GM12878 (cell line): ENCODE measurements at regions not wholly inside any gene's neighbourhood (a gene's known extent, or its start where the extent isn't known, plus 50 kb on each side); places are given as distances from the start of the nearest gene placed in this dataset.

Source experiments
- ATAC-seq: fragments of 200-7000 bp; cut with Tn5 transposase; 3 replicates; pipeline ENCODE4 v1.9.1; 2020; ENCODE audit warnings: mild to moderate bottlenecking, moderate library complexity
- BruUV-seq: library from RNA; stranded (reverse); fragments of 400-500 nt; replicated peaks from 2 replicates; lab custom pipeline; 2021; lab: Mats Ljungman, UMichigan
- CTCF ChIA-PET: fragments of 300-600 bp; sonication (Branson Sonifier 250); formaldehyde crosslinking; extraction: SDS; loops from one replicate; lab custom pipeline; 2021; ENCODE audit warnings: inconsistent platforms; lab: Yijun Ruan, JAX
- POLR2A ChIA-PET: fragments of 350-600 bp; formaldehyde crosslinking; extraction: SDS; loops from one replicate; lab custom pipeline; 2021; ENCODE audit warnings: inconsistent platforms; lab: Charles Lee
- RAD21 ChIA-PET: fragments of 300-600 bp; sonication (Branson Sonifier 250); formaldehyde crosslinking; loops from one replicate; lab custom pipeline; 2023; ENCODE audit warnings: antibody characterized with exemption; ENCODE audit not compliant: unreplicated experiment; lab: Charles Lee
- SMC1A ChIA-PET: fragments of 300-600 bp; sonication (Branson Sonifier 250); formaldehyde crosslinking; loops from one replicate; lab custom pipeline; 2023; ENCODE audit not compliant: unreplicated experiment, uncharacterized antibody; lab: Charles Lee
- DNase-seq: peaks from one replicate; pipeline ENCODE4 v3.0.0-alpha.2; 2011; ENCODE audit warnings: low read depth, low spot score
- FAIRE-seq: peaks from 3 replicates; lab custom pipeline; 2011; peaks lifted over from hg19 to GRCh38; lab: Jason Lieb, UNC
- H2AFZ ChIP-seq: 2 replicates; pipeline ENCODE4 v1.6.0; 2011; ENCODE audit warnings: low read depth, low read length, control low read depth; ENCODE audit not compliant: control insufficient read depth
- H3K27ac ChIP-seq: 2 replicates; pipeline ENCODE4 v1.5.1; 2011; ENCODE audit warnings: control low read depth; ENCODE audit not compliant: control insufficient read depth, insufficient read depth
- H3K27me3 ChIP-seq, 2 experiments: replicated peaks in 1 of 2; 2 replicates each; pipeline versions ENCODE4 v1.6.0 to v1.6.1; 2011; ENCODE audit warnings: low read length in 1 of 2; ENCODE audit not compliant: control insufficient read depth in 2 of 2, insufficient read depth in 2 of 2
- H3K36me3 ChIP-seq, 2 experiments: 2 replicates each; pipeline ENCODE4 v1.5.1; 2011; ENCODE audit warnings: low read length in 1 of 2; ENCODE audit not compliant: control insufficient read depth in 2 of 2, insufficient read depth in 2 of 2
- H3K4me1 ChIP-seq: 2 replicates; pipeline ENCODE4 v1.6.1; 2011; ENCODE audit warnings: mild to moderate bottlenecking, low read length, moderate library complexity, mixed read lengths; ENCODE audit not compliant: control insufficient read depth, insufficient read depth
- H3K4me2 ChIP-seq: 2 replicates; pipeline ENCODE4 v1.6.0; 2011; ENCODE audit warnings: control low read depth; ENCODE audit not compliant: control insufficient read depth, insufficient read depth
- H3K4me3 ChIP-seq: fragments of 200-600 bp; sonication (generic); 2 replicates; pipeline ENCODE4 v1.5.1; 2016
- H3K79me2 ChIP-seq: 2 replicates; pipeline ENCODE4 v1.6.0; 2011; ENCODE audit warnings: low read length; ENCODE audit not compliant: control insufficient read depth, insufficient read depth
- H3K9ac ChIP-seq: 2 replicates; pipeline ENCODE4 v1.8.0; 2011; ENCODE audit warnings: low read length, control low read depth, mixed read lengths; ENCODE audit not compliant: control insufficient read depth, insufficient read depth
- H3K9me3 ChIP-seq: replicated peaks from 3 replicates; pipeline ENCODE4 v1.5.1; 2011; ENCODE audit warnings: mild to moderate bottlenecking, low read length; ENCODE audit not compliant: control insufficient read depth, insufficient read depth
- H4K20me1 ChIP-seq: 2 replicates; pipeline ENCODE4 v1.6.0; 2011; ENCODE audit not compliant: control insufficient read depth, insufficient read depth
- BRCA1 ChIP-seq: IDR thresholded peaks from 2 replicates; pipeline ENCODE4 v1.6.1; 2011; ENCODE audit warnings: low read depth, low read length, improper control_type of control experiment
- CREM ChIP-seq: IDR thresholded peaks from 2 replicates; pipeline ENCODE4 v1.6.1; 2014; ENCODE audit warnings: antibody characterized with exemption, low read depth
- EED ChIP-seq: sonication (generic); IDR thresholded peaks from 2 replicates; pipeline ENCODE4 v1.6.1; 2016; ENCODE audit warnings: antibody characterized with exemption, low read depth
- ESRRA ChIP-seq: IDR thresholded peaks from 2 replicates; pipeline ENCODE4 v1.6.1; 2012; ENCODE audit warnings: mild to moderate bottlenecking, low read length, improper control_type of control experiment
- GATAD2B ChIP-seq: fragments of 450-650 bp; conservative IDR thresholded peaks from 2 replicates; pipeline ENCODE4 v1.6.1; 2017; ENCODE audit warnings: low read depth, mild to moderate bottlenecking, moderate library complexity
- NFYA ChIP-seq: IDR thresholded peaks from 2 replicates; pipeline ENCODE4 v1.6.1; 2011; ENCODE audit warnings: low read depth, mild to moderate bottlenecking, low read length, improper control_type of control experiment, borderline replicate concordance
- NR2C2 ChIP-seq: IDR thresholded peaks from 2 replicates; pipeline ENCODE4 v1.6.1; 2011; ENCODE audit warnings: borderline replicate concordance, low read depth; ENCODE audit not compliant: control insufficient read depth, insufficient read length
- REST ChIP-seq: IDR thresholded peaks from 2 replicates; pipeline ENCODE4 v1.6.1; 2012; ENCODE audit warnings: mild to moderate bottlenecking, low read depth, low read length
- SPI1 ChIP-seq: IDR thresholded peaks from 2 replicates; pipeline ENCODE4 v1.6.1; 2011; ENCODE audit warnings: low read depth, mild to moderate bottlenecking, low read length, moderate library complexity, borderline replicate concordance; ENCODE audit not compliant: insufficient read depth
- TCF7 ChIP-seq: IDR thresholded peaks from 2 replicates; pipeline ENCODE4 v1.6.1; 2014; ENCODE audit warnings: antibody characterized with exemption, borderline replicate concordance
- ZZZ3 ChIP-seq: IDR thresholded peaks from 2 replicates; pipeline ENCODE4 v1.6.1; 2011; ENCODE audit warnings: low read depth; ENCODE audit not compliant: control insufficient read depth, insufficient read length
- WGBS: methylation state at CpG from one replicate; pipeline ENCODE4 v1.1.6; 2016; ENCODE audit warnings: low lambda C conversion rate; ENCODE audit not compliant: insufficient replicate concordance, insufficient coverage; ENCODE audit errors: missing lambda C conversion rate; 5-methylcytosine and 5-hydroxymethylcytosine counted together
- in situ Hi-C: fragments of 300-500 bp; cut with MboI; formaldehyde crosslinking; loops from 9 replicates; pipeline ENCODE4 v1.14.3; 2018; ENCODE audit warnings: mixed read lengths
- intact Hi-C: fragments of 100-400 bp; cut with micrococcal nuclease; formaldehyde crosslinking; loops from one replicate; pipeline ENCODE4 v1.14.2; 2022; ENCODE audit not compliant: unreplicated experiment
- TF ChIP-seq, protein P1 (sequence below): fragments of 450-650 bp; IDR thresholded peaks from 2 replicates; pipeline ENCODE4 v1.6.1; 2017; ENCODE audit warnings: antibody characterized with exemption, mild to moderate bottlenecking, moderate library complexity

DNA sequence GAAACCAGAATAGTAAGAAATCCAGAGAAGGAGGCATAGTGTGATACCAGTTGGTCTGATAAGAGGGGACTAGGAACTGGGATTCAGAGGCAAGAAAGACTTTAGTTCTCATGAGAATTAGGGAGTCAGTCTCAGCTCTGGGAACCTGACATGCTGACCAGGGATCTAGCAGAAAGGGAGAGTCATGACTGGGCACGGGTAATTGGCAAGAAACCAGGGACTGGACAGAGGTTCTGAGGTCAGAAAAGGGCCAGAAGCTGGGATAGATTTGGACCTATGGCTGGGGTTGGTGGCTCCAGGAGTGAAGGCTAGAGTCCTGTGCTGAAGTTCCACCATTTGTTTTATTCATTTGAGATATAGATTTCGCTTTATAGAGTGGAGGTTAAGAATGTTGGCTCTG is 110.2 kb upstream of the C1GALT1C1 start:
- no peak overlapping the region for H3K4me3 ChIP-seq
- in situ Hi-C loops (no loop called here), intact Hi-C loops (no loop called here)
- no peak overlapping the region for H3K4me2 ChIP-seq
- H3K36me3 ChIP-seq = no peaks in the 10 kb centered on the region
- SMC1A ChIA-PET = interaction anchor here (1.4 to 3.8 kb wide), 2 partner anchors 9 to 11 kb away, joined by 4 to 18 read pairs; no protein-coding TSS in a partner anchor
- H4K20me1 ChIP-seq = no peaks in the 10 kb centered on the region
- no peaks in the 10 kb centered on the region for H3K79me2 ChIP-seq
- no peak for FAIRE-seq
- ATAC-seq = no peak
- H3K27me3 ChIP-seq = no peaks in the 10 kb centered on the region
- H3K9ac ChIP-seq = no peak overlapping the region
- H3K27ac ChIP-seq = no peak overlapping the region
- H2AFZ ChIP-seq = no peak overlapping the region
- no peaks in the 10 kb centered on the region; the same call in 2 of the 3 replicates for H3K9me3 ChIP-seq
- RAD21 ChIA-PET = no interaction called here
- TF ChIP-seq TCF7 (no peak), NFYA (no peak), BRCA1 (no peak), SPI1 (no peak), REST (no peak), ZZZ3 (no peak), ESRRA (no peak), EED (no peak), GATAD2B (no peak), NR2C2 (no peak), CREM (no peak)
- TF ChIP-seq, protein P1, sequence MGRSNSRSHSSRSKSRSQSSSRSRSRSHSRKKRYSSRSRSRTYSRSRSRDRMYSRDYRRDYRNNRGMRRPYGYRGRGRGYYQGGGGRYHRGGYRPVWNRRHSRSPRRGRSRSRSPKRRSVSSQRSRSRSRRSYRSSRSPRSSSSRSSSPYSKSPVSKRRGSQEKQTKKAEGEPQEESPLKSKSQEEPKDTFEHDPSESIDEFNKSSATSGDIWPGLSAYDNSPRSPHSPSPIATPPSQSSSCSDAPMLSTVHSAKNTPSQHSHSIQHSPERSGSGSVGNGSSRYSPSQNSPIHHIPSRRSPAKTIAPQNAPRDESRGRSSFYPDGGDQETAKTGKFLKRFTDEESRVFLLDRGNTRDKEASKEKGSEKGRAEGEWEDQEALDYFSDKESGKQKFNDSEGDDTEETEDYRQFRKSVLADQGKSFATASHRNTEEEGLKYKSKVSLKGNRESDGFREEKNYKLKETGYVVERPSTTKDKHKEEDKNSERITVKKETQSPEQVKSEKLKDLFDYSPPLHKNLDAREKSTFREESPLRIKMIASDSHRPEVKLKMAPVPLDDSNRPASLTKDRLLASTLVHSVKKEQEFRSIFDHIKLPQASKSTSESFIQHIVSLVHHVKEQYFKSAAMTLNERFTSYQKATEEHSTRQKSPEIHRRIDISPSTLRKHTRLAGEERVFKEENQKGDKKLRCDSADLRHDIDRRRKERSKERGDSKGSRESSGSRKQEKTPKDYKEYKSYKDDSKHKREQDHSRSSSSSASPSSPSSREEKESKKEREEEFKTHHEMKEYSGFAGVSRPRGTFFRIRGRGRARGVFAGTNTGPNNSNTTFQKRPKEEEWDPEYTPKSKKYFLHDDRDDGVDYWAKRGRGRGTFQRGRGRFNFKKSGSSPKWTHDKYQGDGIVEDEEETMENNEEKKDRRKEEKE = no peak
- 18% methylated on average over 2 of the region's 2 CpGs for WGBS
- CTCF ChIA-PET = interaction anchor here (1.5 to 1.6 kb wide), 2 partner anchors 10 to 14 kb away, joined by 3 to 6 read pairs; no protein-coding TSS in a partner anchor
- no TSS peak for BruUV-seq
- H3K4me1 ChIP-seq = no peaks in the 10 kb centered on the region
- POLR2A ChIA-PET = no interaction called here
- no peak for DNase-seq
